K562 (cell line): ENCODE measurements at regions not wholly inside any gene's neighbourhood (a gene's known extent, or its start where the extent isn't known, plus 50 kb on each side); places are given as distances from the start of the nearest gene placed in this dataset.

Experiments used
- ATF6 ChIP-seq: sonication (generic); formaldehyde crosslinking; IDR thresholded peaks from 2 replicates; pipeline ENCODE4 v1.4.0; 2020; ENCODE audit warnings: mild to moderate bottlenecking, missing genetic modification reagents
- PHF8 ChIP-seq: fragments of 200-600 bp; sonication (generic); IDR thresholded peaks from 2 replicates; pipeline ENCODE4 v1.6.1; 2012; ENCODE audit warnings: mixed run types, mild to moderate bottlenecking, inconsistent platforms, low read length, moderate library complexity, borderline replicate concordance
- RCOR1 ChIP-seq, 2 experiments: IDR thresholded peaks; 2 replicates each; pipeline ENCODE4 v1.6.1; 2012; ENCODE audit warnings: low read depth in 2 of 2, low read length in 2 of 2, borderline replicate concordance in 1 of 2, improper control_type of control experiment in 1 of 2
- TF ChIP-seq, protein P1 (sequence below), 2 experiments: fragments of 450-650 bp; formaldehyde crosslinking in 1 of 2; IDR thresholded peaks; 2 replicates each; pipeline versions ENCODE4 v1.4.0 to v1.6.1; 2014 to 2020; ENCODE audit warnings: mild to moderate bottlenecking in 2 of 2, borderline replicate concordance in 1 of 2, low read depth in 1 of 2
- TF ChIP-seq, protein P2 (sequence below): fragments of 450-650 bp; formaldehyde crosslinking; IDR thresholded peaks from 2 replicates; pipeline ENCODE4 v1.4.0; 2022; ENCODE audit warnings: mild to moderate bottlenecking, moderate library complexity

- TF ChIP-seq RCOR1 (IDR thresholded peaks at IDR 0.05; ENCODE audit: borderline replicate concordance in 1 of 2, low read depth in 2 of 2, low read length in 2 of 2) (no peak), ATF6 (no peak), PHF8 (no peak)
- TF ChIP-seq, protein P1, sequence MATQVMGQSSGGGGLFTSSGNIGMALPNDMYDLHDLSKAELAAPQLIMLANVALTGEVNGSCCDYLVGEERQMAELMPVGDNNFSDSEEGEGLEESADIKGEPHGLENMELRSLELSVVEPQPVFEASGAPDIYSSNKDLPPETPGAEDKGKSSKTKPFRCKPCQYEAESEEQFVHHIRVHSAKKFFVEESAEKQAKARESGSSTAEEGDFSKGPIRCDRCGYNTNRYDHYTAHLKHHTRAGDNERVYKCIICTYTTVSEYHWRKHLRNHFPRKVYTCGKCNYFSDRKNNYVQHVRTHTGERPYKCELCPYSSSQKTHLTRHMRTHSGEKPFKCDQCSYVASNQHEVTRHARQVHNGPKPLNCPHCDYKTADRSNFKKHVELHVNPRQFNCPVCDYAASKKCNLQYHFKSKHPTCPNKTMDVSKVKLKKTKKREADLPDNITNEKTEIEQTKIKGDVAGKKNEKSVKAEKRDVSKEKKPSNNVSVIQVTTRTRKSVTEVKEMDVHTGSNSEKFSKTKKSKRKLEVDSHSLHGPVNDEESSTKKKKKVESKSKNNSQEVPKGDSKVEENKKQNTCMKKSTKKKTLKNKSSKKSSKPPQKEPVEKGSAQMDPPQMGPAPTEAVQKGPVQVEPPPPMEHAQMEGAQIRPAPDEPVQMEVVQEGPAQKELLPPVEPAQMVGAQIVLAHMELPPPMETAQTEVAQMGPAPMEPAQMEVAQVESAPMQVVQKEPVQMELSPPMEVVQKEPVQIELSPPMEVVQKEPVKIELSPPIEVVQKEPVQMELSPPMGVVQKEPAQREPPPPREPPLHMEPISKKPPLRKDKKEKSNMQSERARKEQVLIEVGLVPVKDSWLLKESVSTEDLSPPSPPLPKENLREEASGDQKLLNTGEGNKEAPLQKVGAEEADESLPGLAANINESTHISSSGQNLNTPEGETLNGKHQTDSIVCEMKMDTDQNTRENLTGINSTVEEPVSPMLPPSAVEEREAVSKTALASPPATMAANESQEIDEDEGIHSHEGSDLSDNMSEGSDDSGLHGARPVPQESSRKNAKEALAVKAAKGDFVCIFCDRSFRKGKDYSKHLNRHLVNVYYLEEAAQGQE (IDR thresholded peaks at IDR 0.05; ENCODE audit: borderline replicate concordance), result no peak
- TF ChIP-seq, protein P1 (CRISPR knock-in tag; IDR thresholded peaks at IDR 0.05; ENCODE audit: low read depth), result no peak
- TF ChIP-seq, protein P2, sequence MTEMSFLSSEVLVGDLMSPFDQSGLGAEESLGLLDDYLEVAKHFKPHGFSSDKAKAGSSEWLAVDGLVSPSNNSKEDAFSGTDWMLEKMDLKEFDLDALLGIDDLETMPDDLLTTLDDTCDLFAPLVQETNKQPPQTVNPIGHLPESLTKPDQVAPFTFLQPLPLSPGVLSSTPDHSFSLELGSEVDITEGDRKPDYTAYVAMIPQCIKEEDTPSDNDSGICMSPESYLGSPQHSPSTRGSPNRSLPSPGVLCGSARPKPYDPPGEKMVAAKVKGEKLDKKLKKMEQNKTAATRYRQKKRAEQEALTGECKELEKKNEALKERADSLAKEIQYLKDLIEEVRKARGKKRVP (CRISPR knock-in tag), result no peak
Measured at GRCh38 chr18:1510542-1511179, 606.0 kb downstream of the ADCYAP1 start.
